ENCODE measurements at regions not wholly inside any gene's neighbourhood (a gene's known extent, or its start where the extent isn't known, plus 50 kb on each side); places are given as distances from the start of the nearest gene placed in this dataset.

- TF ChIP-seq CTCF (conservative IDR thresholded peaks at IDR 0.05 in 1 of 2, IDR thresholded peaks at IDR 0.05 in 1 of 2; ENCODE audit: extremely low read depth in 1 of 2, insufficient read depth in 1 of 2, low read depth in 1 of 2, low read length in 2 of 2) (no peak), EZH2 (IDR thresholded peaks at IDR 0.05; ENCODE audit: borderline replicate concordance, low read length) (no peak)
These were observed 485.8 kb upstream of the ATXN7L3B start for GRCh38 chr12:74051848-74052247.
